ENCODE measurements at regions not wholly inside any gene's neighbourhood (a gene's known extent, or its start where the extent isn't known, plus 50 kb on each side); places are given as distances from the start of the nearest gene placed in this dataset.

GRCh38 chr5:102090770-102091169, 205.3 kb downstream of the SLCO4C1 start:
- H3K9me3 ChIP-seq (ENCODE audit: control insufficient read depth, insufficient read depth, low read depth, low read length), result no peaks in the 10 kb centered on the region
- H3K4me3 ChIP-seq (ENCODE audit: low read depth in 2 of 2, low read length in 2 of 2), result no peak overlapping the region
- intact Hi-C loops (cut with micrococcal nuclease; ENCODE audit: unreplicated experiment) (no loop called here), in situ Hi-C loops (cut with HindIII; ENCODE audit: low pct_unique_long_range_greater_than_20kb, low sequenced_read_pairs) (no loop called here)
- CTCF ChIA-PET, result interaction anchor here (0.7 kb wide), 1 partner anchor 687 kb away, joined by 3 read pairs; no protein-coding TSS in a partner anchor
- POLR2A ChIA-PET, result no interaction called here
- H3K36me3 ChIP-seq (ENCODE audit: control insufficient read depth, insufficient read depth, low read length), result no peaks in the 10 kb centered on the region
- DNase-seq (ENCODE audit: low read depth, low spot score) (peak; percentile 2), ATAC-seq (peak; percentile 66; the same call in 1 of the 2 replicates)
- no TSS peak for BruUV-seq (replicated peaks)
- no peaks in the 10 kb centered on the region for H3K4me1 ChIP-seq (ENCODE audit: control insufficient read depth, insufficient read depth, low read length)
- TF ChIP-seq CTCF (IDR thresholded peaks at IDR 0.05) (peak; percentile 33), POLR2AphosphoS5 (IDR thresholded peaks at IDR 0.05; ENCODE audit: low read depth, low read length) (no peak), SIN3A (IDR thresholded peaks at IDR 0.05; ENCODE audit: borderline replicate concordance, insufficient read depth, low read depth, low read length) (no peak), TCF7L2 (IDR thresholded peaks at IDR 0.05; ENCODE audit: low read depth, low read length) (peak; percentile 79)
- TF ChIP-seq, protein P1, sequence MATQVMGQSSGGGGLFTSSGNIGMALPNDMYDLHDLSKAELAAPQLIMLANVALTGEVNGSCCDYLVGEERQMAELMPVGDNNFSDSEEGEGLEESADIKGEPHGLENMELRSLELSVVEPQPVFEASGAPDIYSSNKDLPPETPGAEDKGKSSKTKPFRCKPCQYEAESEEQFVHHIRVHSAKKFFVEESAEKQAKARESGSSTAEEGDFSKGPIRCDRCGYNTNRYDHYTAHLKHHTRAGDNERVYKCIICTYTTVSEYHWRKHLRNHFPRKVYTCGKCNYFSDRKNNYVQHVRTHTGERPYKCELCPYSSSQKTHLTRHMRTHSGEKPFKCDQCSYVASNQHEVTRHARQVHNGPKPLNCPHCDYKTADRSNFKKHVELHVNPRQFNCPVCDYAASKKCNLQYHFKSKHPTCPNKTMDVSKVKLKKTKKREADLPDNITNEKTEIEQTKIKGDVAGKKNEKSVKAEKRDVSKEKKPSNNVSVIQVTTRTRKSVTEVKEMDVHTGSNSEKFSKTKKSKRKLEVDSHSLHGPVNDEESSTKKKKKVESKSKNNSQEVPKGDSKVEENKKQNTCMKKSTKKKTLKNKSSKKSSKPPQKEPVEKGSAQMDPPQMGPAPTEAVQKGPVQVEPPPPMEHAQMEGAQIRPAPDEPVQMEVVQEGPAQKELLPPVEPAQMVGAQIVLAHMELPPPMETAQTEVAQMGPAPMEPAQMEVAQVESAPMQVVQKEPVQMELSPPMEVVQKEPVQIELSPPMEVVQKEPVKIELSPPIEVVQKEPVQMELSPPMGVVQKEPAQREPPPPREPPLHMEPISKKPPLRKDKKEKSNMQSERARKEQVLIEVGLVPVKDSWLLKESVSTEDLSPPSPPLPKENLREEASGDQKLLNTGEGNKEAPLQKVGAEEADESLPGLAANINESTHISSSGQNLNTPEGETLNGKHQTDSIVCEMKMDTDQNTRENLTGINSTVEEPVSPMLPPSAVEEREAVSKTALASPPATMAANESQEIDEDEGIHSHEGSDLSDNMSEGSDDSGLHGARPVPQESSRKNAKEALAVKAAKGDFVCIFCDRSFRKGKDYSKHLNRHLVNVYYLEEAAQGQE (IDR thresholded peaks at IDR 0.05; ENCODE audit: insufficient read depth in 1 of 2, low read depth in 2 of 2, low read length in 1 of 2), result no peak
- H3K27me3 ChIP-seq (ENCODE audit: control insufficient read depth, insufficient read depth, low read length), result no peaks in the 10 kb centered on the region
- no peak overlapping the region for H3K27ac ChIP-seq (ENCODE audit: low read length)

GRCh38 chr5:102089883-102090282, 206.2 kb downstream of the SLCO4C1 start:
- Histone ChIP-seq H3K36me3 (ENCODE audit: control insufficient read depth, insufficient read depth, low read length) (no peaks in the 10 kb centered on the region), H3K4me3 (ENCODE audit: low read depth in 2 of 2, low read length in 2 of 2) (no peak overlapping the region), H3K4me1 (ENCODE audit: control insufficient read depth, insufficient read depth, low read length) (no peaks in the 10 kb centered on the region), H3K9me3 (ENCODE audit: control insufficient read depth, insufficient read depth, low read depth, low read length) (no peaks in the 10 kb centered on the region), H3K27ac (ENCODE audit: low read length) (no peak overlapping the region), H3K27me3 (ENCODE audit: control insufficient read depth, insufficient read depth, low read length) (no peaks in the 10 kb centered on the region)
- no TSS peak for BruUV-seq (replicated peaks)
- intact Hi-C loops (cut with micrococcal nuclease; ENCODE audit: unreplicated experiment) (no loop called here), in situ Hi-C loops (cut with HindIII; ENCODE audit: low pct_unique_long_range_greater_than_20kb, low sequenced_read_pairs) (no loop called here)
- no peak for ATAC-seq
- TF ChIP-seq POLR2AphosphoS5 (IDR thresholded peaks at IDR 0.05; ENCODE audit: low read depth, low read length) (no peak), TCF7L2 (IDR thresholded peaks at IDR 0.05; ENCODE audit: low read depth, low read length) (no peak), SIN3A (IDR thresholded peaks at IDR 0.05; ENCODE audit: borderline replicate concordance, insufficient read depth, low read depth, low read length) (no peak), CTCF (IDR thresholded peaks at IDR 0.05) (no peak)
- TF ChIP-seq, protein P1 (IDR thresholded peaks at IDR 0.05; ENCODE audit: insufficient read depth in 1 of 2, low read depth in 2 of 2, low read length in 1 of 2), result no peak
- CTCF ChIA-PET, result no interaction called here
- no peak for DNase-seq (ENCODE audit: low read depth, low spot score)
- POLR2A ChIA-PET, result no interaction called here
